GM12891 (cell line): ENCODE measurements at regions not wholly inside any gene's neighbourhood (a gene's known extent, or its start where the extent isn't known, plus 50 kb on each side); places are given as distances from the start of the nearest gene placed in this dataset.
"Not testable (repeated sequence)": the region's sequence is repeated elsewhere in the genome, so short reads cannot be mapped to it uniquely, and the experiment has no call there.

Source experiments
- DNase-seq: peaks from one replicate; pipeline ENCODE4 v3.0.0; 2011; ENCODE audit warnings: low spot score; ENCODE audit not compliant: insufficient read length
- FAIRE-seq: peaks from 2 replicates; lab custom pipeline; 2011; peaks lifted over from hg19 to GRCh38; lab: Jason Lieb, UNC
- PAX5 ChIP-seq: IDR thresholded peaks from 2 replicates; pipeline ENCODE4 v1.6.1; 2011; ENCODE audit warnings: low read length, moderate library complexity, mild to moderate bottlenecking; ENCODE audit not compliant: insufficient read depth, severe bottlenecking
- POLR2A ChIP-seq: IDR thresholded peaks from 2 replicates; pipeline ENCODE4 v1.6.1; 2011; ENCODE audit warnings: low read depth, low read length, control low read depth
- POLR2AphosphoS5 ChIP-seq: IDR thresholded peaks from 2 replicates; pipeline ENCODE4 v1.6.1; 2011; ENCODE audit warnings: low read depth, low read length, control low read depth
- POU2F2 ChIP-seq: IDR thresholded peaks from 2 replicates; pipeline ENCODE4 v1.6.1; 2011; ENCODE audit warnings: low read depth, mild to moderate bottlenecking, control low read depth, low read length, moderate library complexity
- SPI1 ChIP-seq: IDR thresholded peaks from 2 replicates; pipeline ENCODE4 v1.6.1; 2011; ENCODE audit warnings: low read depth, low read length, control low read depth
- TAF1 ChIP-seq: IDR thresholded peaks from 2 replicates; pipeline ENCODE4 v1.6.1; 2011; ENCODE audit warnings: low read depth, low read length, control low read depth

DNA sequence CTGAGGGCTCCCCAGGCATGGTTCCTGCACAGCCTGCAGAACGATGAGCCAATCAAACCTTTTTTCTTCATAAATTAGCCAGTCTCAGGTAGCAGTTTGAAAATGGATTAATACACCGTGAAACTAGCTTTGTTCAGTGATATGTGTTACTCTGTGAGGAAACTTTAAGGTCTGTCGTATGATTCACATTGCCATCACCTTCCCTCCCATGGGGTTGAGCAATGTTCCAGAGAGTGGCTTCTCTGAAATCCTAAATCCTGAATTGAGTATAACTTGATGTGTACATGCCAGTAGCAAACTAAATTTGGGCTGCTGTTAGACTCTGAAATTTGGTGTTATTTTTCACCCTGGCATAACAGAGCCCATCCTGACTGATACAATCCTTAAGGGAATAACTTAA, 866.4 kb upstream of the C9orf72 start:
- DNase-seq (no peak), FAIRE-seq (no peak)
- no peak for TF ChIP-seq SPI1
- TF ChIP-seq POLR2A = no peak
- TF ChIP-seq POU2F2 = no peak
- no peak for TF ChIP-seq PAX5
- TF ChIP-seq POLR2AphosphoS5 = no peak
- TF ChIP-seq TAF1 = no peak

DNA sequence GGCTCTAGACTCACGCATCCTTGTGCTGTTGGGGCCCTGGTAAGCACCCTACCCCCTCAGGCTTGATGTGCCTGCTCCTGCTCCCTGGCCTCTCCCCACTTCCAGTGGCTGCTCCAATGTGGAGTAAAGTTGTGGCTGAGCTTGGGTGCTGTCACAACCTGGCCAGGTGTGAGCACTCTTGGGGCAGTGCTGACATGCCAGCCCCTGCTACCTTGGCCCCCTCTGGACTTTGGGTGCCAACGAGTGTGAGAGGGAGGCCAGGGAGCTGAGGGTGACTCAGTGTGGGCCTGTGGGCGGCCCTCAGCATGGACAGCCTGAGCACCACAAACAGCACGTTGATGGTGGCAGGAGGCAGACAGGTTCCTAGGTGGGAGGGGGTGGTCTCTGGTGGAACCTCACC, 870.2 kb upstream of the C9orf72 start:
- DNase-seq (no peak), FAIRE-seq (no peak)
- TF ChIP-seq TAF1 (no peak), PAX5 (no peak), POLR2AphosphoS5 (no peak), SPI1 (no peak), POU2F2 (no peak), POLR2A (no peak)

DNA sequence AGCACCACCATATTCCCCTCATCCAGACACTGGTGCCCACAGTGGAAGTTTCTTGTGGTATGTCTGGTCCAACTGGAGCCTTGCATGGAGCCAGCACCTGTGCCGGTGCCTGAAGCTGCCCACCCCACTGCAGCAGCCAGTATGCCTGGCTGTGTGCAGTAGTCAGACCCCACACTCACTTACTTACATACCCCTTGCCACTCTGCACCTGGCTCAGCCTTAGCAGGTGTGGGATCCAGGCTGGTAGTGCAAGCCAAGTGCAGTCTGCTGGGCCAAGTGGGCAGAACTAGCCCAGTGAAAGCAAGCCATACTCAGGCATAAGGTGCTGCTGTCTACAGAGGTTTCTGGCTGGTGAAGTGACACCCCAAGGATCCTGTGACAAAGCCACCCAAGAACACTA, 871.4 kb upstream of the C9orf72 start:
- no peak for FAIRE-seq
- DNase-seq = no peak

DNA sequence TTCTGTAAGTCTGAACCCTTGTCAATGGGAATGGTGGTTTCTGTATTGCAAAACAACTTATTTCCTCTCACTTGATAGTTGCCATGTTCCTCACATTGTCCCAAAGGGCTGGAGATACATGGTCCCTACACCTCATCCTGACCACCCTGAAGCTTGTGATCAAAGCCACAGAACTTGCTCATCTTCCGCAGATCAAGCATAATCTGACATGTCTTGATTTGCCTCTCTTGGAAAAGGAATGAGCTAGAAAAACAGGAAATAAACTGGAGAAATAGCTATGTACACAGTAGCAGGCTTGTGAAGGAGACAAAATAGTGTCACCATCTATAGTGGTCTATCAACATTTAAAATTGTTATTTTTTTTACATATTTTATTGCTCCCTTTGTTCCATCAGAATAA, 871.9 kb upstream of the C9orf72 start:
- TF ChIP-seq POU2F2 (no peak), POLR2A (no peak), TAF1 (no peak)
- FAIRE-seq (no peak), DNase-seq (no peak)

More for the DNA sequence above, 871.4 kb upstream of the C9orf72 start:
- TF ChIP-seq SPI1 (no peak), TAF1 (no peak), POU2F2 (no peak), POLR2A (no peak), POLR2AphosphoS5 (no peak), PAX5 (no peak)

DNA sequence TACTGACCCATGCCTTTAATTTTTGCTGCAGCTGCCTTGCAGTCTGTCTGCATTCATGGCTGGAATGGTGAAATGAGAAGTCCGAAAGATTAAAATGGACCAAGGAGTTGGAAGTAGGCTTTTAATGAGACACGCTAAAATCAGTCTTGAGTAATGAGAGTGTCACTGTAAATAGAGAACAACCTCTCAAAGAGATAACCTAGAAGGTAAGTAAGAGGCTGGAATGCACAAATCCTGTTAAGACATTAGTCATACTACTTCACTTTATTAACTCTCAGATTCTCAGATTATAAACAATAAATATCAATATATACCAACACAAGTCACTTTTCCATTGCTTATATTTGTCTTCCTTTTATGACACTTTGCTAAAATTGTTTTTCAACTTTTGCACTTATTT, 880.6 kb upstream of the C9orf72 start:
- DNase-seq = no peak
- FAIRE-seq = no peak
- TF ChIP-seq TAF1 = no peak
- no peak for TF ChIP-seq PAX5
- no peak for TF ChIP-seq SPI1

DNA sequence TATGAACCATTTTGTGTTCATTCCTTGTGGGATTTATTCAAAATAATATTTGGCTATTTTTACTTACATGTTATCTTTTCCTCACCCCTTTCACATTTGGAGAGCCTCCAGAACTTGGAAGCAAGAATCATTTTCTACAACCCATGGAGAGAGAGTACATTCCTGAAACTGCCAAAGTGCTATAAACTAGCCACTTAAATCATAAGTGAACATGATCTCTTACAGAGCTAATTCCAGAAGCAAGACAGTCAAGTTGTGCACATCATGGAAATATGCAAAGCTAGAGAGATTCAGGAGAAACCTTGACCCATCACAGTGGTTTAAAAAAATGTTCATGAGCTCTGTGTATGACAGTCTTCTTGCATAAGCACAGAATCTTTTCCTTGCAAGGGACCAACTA, 883.6 kb upstream of the C9orf72 start:
- TF ChIP-seq PAX5 = no peak
- TF ChIP-seq TAF1 = no peak
- no peak for TF ChIP-seq POLR2A
- TF ChIP-seq SPI1 = no peak
- TF ChIP-seq POLR2AphosphoS5 = no peak
- TF ChIP-seq POU2F2 = no peak
- no peak for DNase-seq
- no peak for FAIRE-seq

DNA sequence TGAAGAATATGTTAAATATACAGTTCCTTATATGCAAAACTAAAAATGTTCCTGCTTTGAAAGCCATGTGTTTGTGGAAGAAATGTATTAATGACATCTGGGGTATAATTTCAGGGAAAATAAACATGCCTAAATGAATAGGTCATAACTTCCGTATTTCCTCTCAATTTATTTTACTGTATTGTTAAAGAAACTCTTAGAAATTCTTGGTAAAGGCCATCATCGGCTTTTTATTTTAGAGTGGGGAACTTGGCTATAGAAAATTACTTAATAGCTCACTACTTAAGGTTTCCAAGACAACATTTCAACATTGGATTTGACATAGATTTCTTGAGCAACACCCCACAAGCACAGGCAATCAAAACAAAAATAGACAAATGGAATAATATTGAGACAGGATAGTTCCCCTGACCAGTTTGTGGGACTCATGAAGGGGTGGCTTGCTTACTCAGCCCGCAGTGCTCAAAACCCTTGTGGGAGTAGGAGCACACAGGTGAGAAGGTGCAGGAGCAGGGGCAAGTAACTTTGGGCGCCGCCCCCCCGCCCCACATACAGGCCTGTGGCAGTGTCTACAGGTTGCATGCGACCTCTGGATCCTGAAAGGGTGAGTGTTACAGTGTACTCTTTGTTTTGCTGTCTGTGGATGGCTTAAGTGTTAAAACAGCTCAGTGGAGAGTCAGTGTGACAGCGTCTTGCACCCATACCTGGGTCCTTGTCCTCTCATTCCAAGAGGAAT, 891.4 kb upstream of the C9orf72 start:
- no peak for DNase-seq
- FAIRE-seq = no peak
- TF ChIP-seq POU2F2 (no peak), TAF1 (no peak), POLR2A (no peak), SPI1 (no peak), PAX5 (no peak), POLR2AphosphoS5 (no peak)

DNA sequence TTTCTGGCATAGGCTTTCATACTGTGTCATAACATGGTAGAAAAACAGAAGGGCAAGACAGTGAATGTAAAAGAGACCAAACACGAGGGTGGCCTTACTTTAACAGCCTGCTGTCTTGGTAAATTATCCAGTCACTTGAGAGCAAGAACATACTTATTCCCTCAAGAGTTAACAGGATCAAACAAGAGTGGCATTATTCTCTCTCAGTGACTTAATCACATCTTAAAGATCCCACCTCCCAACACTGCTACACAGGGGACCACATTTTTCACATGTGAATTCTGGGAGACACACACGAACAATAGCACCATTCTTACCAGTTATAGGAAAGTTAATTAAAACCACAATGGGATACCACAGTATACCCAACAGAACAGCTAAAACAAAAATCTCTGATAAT, 898.0 kb upstream of the C9orf72 start:
- TF ChIP-seq SPI1 (no peak), PAX5 (no peak), TAF1 (no peak), POU2F2 (no peak), POLR2AphosphoS5 (no peak)
- FAIRE-seq (no peak), DNase-seq (no peak)

DNA sequence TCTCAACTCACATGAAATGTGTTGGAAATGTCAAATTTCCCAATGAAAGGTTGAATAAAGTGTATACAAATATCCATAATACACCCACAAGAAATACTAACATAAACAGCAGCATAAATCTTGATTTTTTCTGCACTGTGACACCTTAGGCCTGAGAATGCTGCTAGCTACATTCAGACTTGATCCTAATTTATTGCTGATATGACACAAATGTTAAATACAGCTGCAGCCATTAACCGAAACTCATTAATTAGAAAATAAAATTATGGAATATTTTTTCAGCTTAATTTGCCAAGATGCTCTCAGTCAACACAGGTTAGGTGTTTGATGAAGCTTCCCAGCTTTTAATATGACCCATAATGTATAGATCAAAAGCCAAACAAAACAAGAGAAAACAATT, 914.3 kb upstream of the C9orf72 start:
- DNase-seq = no peak
- no peak for TF ChIP-seq POLR2AphosphoS5
- FAIRE-seq = no peak

DNA sequence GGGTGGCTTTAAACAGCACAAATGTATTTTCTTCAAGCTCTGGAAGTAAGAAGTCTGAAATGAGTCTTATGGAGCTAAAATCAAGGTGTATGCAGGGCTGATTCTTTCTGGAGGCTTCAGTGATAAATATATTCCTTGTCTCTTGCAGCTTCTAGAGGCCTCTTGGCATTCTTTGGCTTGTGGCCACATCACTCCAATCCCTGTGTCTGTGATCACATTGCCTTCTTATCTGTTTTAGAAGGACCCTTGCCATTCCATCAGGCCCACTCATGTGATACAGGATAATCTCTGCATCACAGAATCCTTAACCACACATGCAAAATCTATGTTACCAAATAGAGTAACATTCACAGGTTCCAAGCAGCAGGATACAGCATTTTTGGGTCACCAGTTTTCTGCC, 917.8 kb upstream of the C9orf72 start:
- no peak for FAIRE-seq
- no peak for DNase-seq
- TF ChIP-seq POLR2A (no peak), POLR2AphosphoS5 (no peak), POU2F2 (no peak), SPI1 (no peak), TAF1 (no peak), PAX5 (no peak)

DNA sequence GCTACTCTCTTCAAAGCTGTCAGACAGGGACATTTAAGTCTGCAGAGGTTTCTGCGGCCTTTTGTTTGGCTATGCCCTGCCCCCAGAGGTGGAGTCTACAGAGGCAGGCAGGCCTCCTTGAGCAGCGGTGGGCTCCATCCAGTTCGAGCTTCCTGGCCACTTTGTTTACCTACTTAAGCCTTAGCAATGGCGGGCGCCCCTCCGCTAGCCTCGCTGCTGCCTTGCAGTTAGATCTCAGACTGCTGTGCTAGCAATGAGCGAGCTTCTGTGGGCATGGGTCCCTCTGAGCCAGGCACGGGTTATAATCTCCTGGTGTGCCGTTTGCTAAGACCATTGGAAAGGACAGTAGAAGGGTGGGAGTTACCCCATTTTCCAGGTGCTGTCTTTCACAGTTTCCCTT, 924.9 kb upstream of the C9orf72 start:
- not testable (repeated sequence) for FAIRE-seq

More for the DNA sequence above, 924.9 kb upstream of the C9orf72 start:
- not testable (repeated sequence) for DNase-seq
